ENCODE measurements at regions not wholly inside any gene's neighbourhood (a gene's known extent, or its start where the extent isn't known, plus 50 kb on each side); places are given as distances from the start of the nearest gene placed in this dataset.

DNA sequence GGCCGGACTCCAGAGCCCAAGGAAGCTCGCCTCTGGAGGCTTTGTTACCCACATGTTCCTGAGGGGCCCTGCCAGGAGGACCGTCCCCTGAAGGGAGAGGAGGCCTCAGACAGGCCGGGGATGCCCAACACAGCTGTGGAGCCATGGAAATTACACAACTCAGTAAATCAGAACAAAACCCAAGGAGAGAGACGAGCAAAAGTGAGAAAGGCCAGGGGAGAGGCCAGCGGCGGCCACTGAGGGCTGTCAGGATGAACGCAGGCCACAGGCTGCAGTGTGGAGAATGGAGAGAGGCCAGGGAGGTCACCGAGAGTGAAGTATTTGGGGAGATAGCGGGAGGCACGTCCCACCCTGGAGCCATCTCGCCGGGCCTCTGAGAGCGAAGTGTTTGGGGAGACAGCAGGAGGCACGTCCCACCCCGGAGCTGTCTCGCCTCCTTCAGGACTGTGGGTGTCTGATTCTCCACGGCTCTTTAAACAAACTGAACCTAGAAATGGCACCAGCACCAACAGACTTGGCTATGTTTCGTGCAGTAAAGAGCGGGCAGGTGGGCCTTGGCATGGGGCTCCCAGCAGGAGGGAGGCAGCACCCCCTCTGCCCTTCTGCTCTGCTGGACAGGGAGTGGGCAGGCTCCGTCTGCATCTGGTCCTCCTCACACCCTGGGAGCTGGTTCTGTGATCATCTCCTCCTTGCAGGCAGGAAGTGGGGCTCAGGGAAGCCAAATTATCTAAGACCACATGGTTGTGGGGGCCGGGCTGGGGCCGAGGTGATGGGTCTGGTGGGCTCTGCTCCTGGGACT lies 91.0 kb downstream of the YTHDF1 start:
- Histone ChIP-seq H3K27me3 (peaks cover 0 to 19% of the 10 kb centered on the region in 2 donors), H3K9me3 (peaks cover 0 to 20% (median 0%) of the 10 kb centered on the region in 4 donors), H3K36me3 (no peaks in the 10 kb centered on the region), H3K27ac (no peak overlapping the region), H3K4me1 (no peaks in the 10 kb centered on the region), H3K4me3 (no peak overlapping the region)
- 66 to 78% methylated on average over 21 to 23 of the region's 23 CpGs for WGBS, 2 donors
- DNase-seq (ENCODE audit: low spot score in 2 of 2) = no peak
- TF ChIP-seq EP300 (IDR thresholded peaks at IDR 0.05) = no peak
- TF ChIP-seq, protein P1, sequence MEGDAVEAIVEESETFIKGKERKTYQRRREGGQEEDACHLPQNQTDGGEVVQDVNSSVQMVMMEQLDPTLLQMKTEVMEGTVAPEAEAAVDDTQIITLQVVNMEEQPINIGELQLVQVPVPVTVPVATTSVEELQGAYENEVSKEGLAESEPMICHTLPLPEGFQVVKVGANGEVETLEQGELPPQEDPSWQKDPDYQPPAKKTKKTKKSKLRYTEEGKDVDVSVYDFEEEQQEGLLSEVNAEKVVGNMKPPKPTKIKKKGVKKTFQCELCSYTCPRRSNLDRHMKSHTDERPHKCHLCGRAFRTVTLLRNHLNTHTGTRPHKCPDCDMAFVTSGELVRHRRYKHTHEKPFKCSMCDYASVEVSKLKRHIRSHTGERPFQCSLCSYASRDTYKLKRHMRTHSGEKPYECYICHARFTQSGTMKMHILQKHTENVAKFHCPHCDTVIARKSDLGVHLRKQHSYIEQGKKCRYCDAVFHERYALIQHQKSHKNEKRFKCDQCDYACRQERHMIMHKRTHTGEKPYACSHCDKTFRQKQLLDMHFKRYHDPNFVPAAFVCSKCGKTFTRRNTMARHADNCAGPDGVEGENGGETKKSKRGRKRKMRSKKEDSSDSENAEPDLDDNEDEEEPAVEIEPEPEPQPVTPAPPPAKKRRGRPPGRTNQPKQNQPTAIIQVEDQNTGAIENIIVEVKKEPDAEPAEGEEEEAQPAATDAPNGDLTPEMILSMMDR (IDR thresholded peaks at IDR 0.05) = no peak
- no peak for TF ChIP-seq POLR2A (IDR thresholded peaks at IDR 0.05)

DNA sequence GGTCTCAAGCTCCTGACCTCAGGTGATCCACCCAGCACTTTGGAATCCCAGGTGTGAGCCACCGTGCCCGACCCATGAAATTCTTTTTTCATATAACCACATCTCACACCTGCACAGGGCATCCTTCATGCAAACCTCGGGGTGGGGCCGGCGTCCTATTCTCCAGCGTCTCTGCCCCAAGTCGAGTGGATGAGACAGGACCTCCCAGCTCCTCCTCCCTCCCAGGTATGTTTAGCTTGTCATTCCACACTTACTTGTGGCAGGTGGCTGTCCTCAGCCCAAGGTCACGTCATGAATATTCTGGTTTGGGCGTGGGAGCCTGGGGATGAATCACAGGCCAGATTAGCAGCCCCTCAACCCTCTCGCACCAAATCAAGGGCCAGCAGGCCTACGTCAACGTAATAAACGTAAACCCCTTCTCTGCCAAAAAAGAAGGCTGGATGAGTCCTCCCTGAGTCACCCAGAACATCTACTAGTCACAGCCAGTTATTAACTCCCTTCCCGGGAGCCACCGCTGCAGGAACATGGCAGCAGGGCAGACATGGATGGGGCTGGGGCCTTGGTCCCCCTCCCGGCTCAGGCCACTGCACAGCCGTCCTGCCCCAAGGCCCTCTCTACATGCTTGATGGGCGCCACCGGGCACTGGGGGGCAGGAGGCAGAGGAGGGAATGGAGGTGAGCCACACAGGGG lies 91.7 kb downstream of the YTHDF1 start:
- Histone ChIP-seq H3K9me3 (peaks cover 0 to 20% (median 0%) of the 10 kb centered on the region in 4 donors), H3K27me3 (peaks cover 0 to 12% of the 10 kb centered on the region in 2 donors), H3K27ac (no peak overlapping the region), H3K36me3 (no peaks in the 10 kb centered on the region), H3K4me3 (no peak overlapping the region), H3K4me1 (no peaks in the 10 kb centered on the region)
- TF ChIP-seq EP300 (IDR thresholded peaks at IDR 0.05) (no peak), POLR2A (IDR thresholded peaks at IDR 0.05) (no peak)
- TF ChIP-seq, protein P1 (IDR thresholded peaks at IDR 0.05) = no peak
- no peak for DNase-seq (ENCODE audit: low spot score in 2 of 2)
- 84 to 89% methylated on average over 15 to 19 of the region's 19 CpGs for WGBS, 2 donors

DNA sequence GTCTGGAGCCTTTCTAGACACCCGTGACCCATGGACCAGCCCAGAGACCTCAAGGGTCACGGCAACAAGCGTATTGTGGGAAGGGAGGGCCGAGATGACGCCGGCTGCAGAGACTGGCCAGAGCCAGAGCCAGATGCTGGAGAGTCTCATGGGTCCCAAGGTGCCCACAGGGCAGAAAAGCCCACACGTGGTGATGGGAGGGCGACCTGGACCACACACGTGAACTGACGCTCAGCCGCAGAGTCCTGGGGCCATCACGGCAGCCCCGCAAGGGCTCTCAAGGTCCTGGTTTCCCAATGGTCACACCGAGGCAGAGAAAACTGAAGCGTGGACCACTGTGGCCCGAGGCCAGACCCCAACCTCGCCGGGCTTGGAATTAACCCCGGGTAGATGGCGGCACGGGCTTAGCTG lies 92.6 kb downstream of the YTHDF1 start:
- Histone ChIP-seq H3K27me3 (peaks cover 0 to 13% of the 10 kb centered on the region in 2 donors), H3K4me1 (no peaks in the 10 kb centered on the region), H3K4me3 (no peak overlapping the region), H3K36me3 (no peaks in the 10 kb centered on the region), H3K9me3 (peaks cover 0 to 20% (median 0%) of the 10 kb centered on the region in 4 donors), H3K27ac (no peak overlapping the region)
- 84 to 88% methylated on average over 15 to 21 of the region's 21 CpGs for WGBS, 2 donors
- no peak for DNase-seq (ENCODE audit: low spot score in 2 of 2)
- TF ChIP-seq, protein P1 (IDR thresholded peaks at IDR 0.05) = no peak
- no peak for TF ChIP-seq POLR2A (IDR thresholded peaks at IDR 0.05)
- TF ChIP-seq EP300 (IDR thresholded peaks at IDR 0.05) = no peak

DNA sequence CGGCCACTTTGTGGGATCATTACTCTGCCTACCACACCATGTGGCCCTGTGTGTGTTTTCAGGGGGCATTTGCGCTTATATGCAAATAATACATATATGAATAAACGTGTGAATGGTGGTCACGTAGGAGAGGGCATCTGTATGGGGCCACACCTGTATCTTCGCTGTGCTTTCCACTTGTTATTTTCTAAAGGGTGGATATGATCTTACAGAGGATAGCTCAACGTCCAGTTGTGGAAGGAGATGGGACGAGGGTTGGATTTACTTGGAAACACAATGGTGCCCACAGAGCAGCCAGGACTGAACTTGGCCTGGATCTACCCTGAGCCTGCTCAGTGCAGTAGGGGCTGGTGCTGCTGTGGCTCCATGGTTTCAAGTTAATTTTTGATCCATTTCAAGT lies 93.3 kb downstream of the YTHDF1 start:
- Histone ChIP-seq H3K4me1 (no peaks in the 10 kb centered on the region), H3K4me3 (no peak overlapping the region), H3K9me3 (peaks cover 0 to 20% (median 0%) of the 10 kb centered on the region in 4 donors), H3K36me3 (no peaks in the 10 kb centered on the region), H3K27me3 (peaks cover 0 to 20% of the 10 kb centered on the region in 2 donors), H3K27ac (no peak overlapping the region)
- no peak for DNase-seq (ENCODE audit: low spot score in 2 of 2)
- WGBS, 2 donors = 77 to 86% methylated on average over 7 of the region's 7 CpGs
- TF ChIP-seq, protein P1 (IDR thresholded peaks at IDR 0.05) = no peak
- no peak for TF ChIP-seq EP300 (IDR thresholded peaks at IDR 0.05)
- TF ChIP-seq POLR2A (IDR thresholded peaks at IDR 0.05) = no peak
